ENCODE measurements at regions not wholly inside any gene's neighbourhood (a gene's known extent, or its start where the extent isn't known, plus 50 kb on each side); places are given as distances from the start of the nearest gene placed in this dataset.

- no peak overlapping the region for H3K4ac ChIP-seq (ENCODE audit: low read length)
- H3K27ac ChIP-seq (replicated peaks; ENCODE audit: low read length): no peak overlapping the region
- H2AK5ac ChIP-seq (ENCODE audit: low read depth, low read length): no peak overlapping the region
- no peak overlapping the region for H3K14ac ChIP-seq (ENCODE audit: low read length)
- H3K4me2 ChIP-seq (ENCODE audit: insufficient read depth, low read length, poor library complexity, severe bottlenecking): no peak overlapping the region
- WGBS, 2 donors (ENCODE audit: extremely low coverage in 2 of 2, insufficient read length in 2 of 2, insufficient replicate concordance in 1 of 2): no CpG with 5 or more reads among the region's 1 CpG
- H4K8ac ChIP-seq (ENCODE audit: low read depth, low read length): no peak overlapping the region
- no peak overlapping the region for H3K23ac ChIP-seq (ENCODE audit: low read depth, low read length, poor library complexity)
- no peak overlapping the region for H3K18ac ChIP-seq (ENCODE audit: low read length)
- H4K91ac ChIP-seq (ENCODE audit: low read depth, low read length, poor library complexity): no peak overlapping the region
- H3K9ac ChIP-seq (ENCODE audit: low read depth, low read length, poor library complexity): no peak overlapping the region
- peaks cover 5 to 16% of the 10 kb centered on the region in 2 donors for H3K4me1 ChIP-seq (ENCODE audit: control insufficient read depth in 2 of 2, insufficient read depth in 1 of 2, low read depth in 1 of 2, low read length in 2 of 2)
- no peaks in the 10 kb centered on the region for H3K36me3 ChIP-seq (replicated peaks in 1 of 2; ENCODE audit: control insufficient read depth in 2 of 2, insufficient read depth in 2 of 2, low read length in 2 of 2)
- no peaks in the 10 kb centered on the region for H3K9me3 ChIP-seq (replicated peaks in 1 of 2; ENCODE audit: control insufficient read depth in 2 of 2, insufficient read depth in 1 of 2, low read depth in 1 of 2, low read length in 2 of 2)
- no peak overlapping the region for H3K4me3 ChIP-seq (ENCODE audit: low read length in 2 of 2)
- no peak overlapping the region for H2BK15ac ChIP-seq (ENCODE audit: low read length)
- no peak overlapping the region for H2BK120ac ChIP-seq (ENCODE audit: low read depth, low read length)
- no peak overlapping the region for H2BK5ac ChIP-seq (ENCODE audit: low read length)
- no peaks in the 10 kb centered on the region for H3K79me1 ChIP-seq (ENCODE audit: low read depth, low read length)
- H3K27me3 ChIP-seq (ENCODE audit: control insufficient read depth in 3 of 3, insufficient read depth in 3 of 3, low read depth in 1 of 3, low read length in 3 of 3): no peaks in the 10 kb centered on the region
- H2BK12ac ChIP-seq (ENCODE audit: low read length): no peak overlapping the region
- no peak overlapping the region for H2AFZ ChIP-seq (ENCODE audit: low read length)
- DNase-seq (ENCODE audit: low spot score): no peak
Observed at GRCh38 chr4:55255179-55255578, 90.9 kb upstream of the SRD5A3 start.

- H2AFZ ChIP-seq (ENCODE audit: low read length): peak overlapping the region; percentile 30
- H4K91ac ChIP-seq (ENCODE audit: low read depth, low read length, poor library complexity): no peak overlapping the region
- H3K4me3 ChIP-seq (ENCODE audit: low read length in 2 of 2): no peak overlapping the region
- no peaks in the 10 kb centered on the region for H3K36me3 ChIP-seq (replicated peaks in 1 of 2; ENCODE audit: control insufficient read depth in 2 of 2, insufficient read depth in 2 of 2, low read length in 2 of 2)
- no CpG with 5 or more reads among the region's 6 CpGs for WGBS, 2 donors (ENCODE audit: extremely low coverage in 2 of 2, insufficient read length in 2 of 2, insufficient replicate concordance in 1 of 2)
- no peak overlapping the region for H2BK5ac ChIP-seq (ENCODE audit: low read length)
- no peak overlapping the region for H2AK5ac ChIP-seq (ENCODE audit: low read depth, low read length)
- H3K9ac ChIP-seq (ENCODE audit: low read depth, low read length, poor library complexity): no peak overlapping the region
- H3K4ac ChIP-seq (ENCODE audit: low read length): no peak overlapping the region
- no peak overlapping the region for H3K4me2 ChIP-seq (ENCODE audit: insufficient read depth, low read length, poor library complexity, severe bottlenecking)
- no peak overlapping the region for H3K23ac ChIP-seq (ENCODE audit: low read depth, low read length, poor library complexity)
- no peak overlapping the region for H3K27ac ChIP-seq (replicated peaks; ENCODE audit: low read length)
- no peak overlapping the region for H3K18ac ChIP-seq (ENCODE audit: low read length)
- H3K79me1 ChIP-seq (ENCODE audit: low read depth, low read length): no peaks in the 10 kb centered on the region
- H4K8ac ChIP-seq (ENCODE audit: low read depth, low read length): no peak overlapping the region
- no peak overlapping the region for H2BK15ac ChIP-seq (ENCODE audit: low read length)
- H3K4me1 ChIP-seq (ENCODE audit: control insufficient read depth in 2 of 2, insufficient read depth in 1 of 2, low read depth in 1 of 2, low read length in 2 of 2): peaks cover 5 to 16% of the 10 kb centered on the region in 2 donors
- H3K27me3 ChIP-seq (ENCODE audit: control insufficient read depth in 3 of 3, insufficient read depth in 3 of 3, low read depth in 1 of 3, low read length in 3 of 3): no peaks in the 10 kb centered on the region
- H3K9me3 ChIP-seq (replicated peaks in 1 of 2; ENCODE audit: control insufficient read depth in 2 of 2, insufficient read depth in 1 of 2, low read depth in 1 of 2, low read length in 2 of 2): no peaks in the 10 kb centered on the region
- H2BK12ac ChIP-seq (ENCODE audit: low read length): no peak overlapping the region
- DNase-seq (ENCODE audit: low spot score): no peak
- H2BK120ac ChIP-seq (ENCODE audit: low read depth, low read length): no peak overlapping the region
- H3K14ac ChIP-seq (ENCODE audit: low read length): no peak overlapping the region
Observed at GRCh38 chr4:55256787-55257186, 89.3 kb upstream of the SRD5A3 start.

- Histone ChIP-seq H3K4me2 (ENCODE audit: insufficient read depth, low read length, poor library complexity, severe bottlenecking) (no peak overlapping the region), H3K4me1 (ENCODE audit: control insufficient read depth in 2 of 2, insufficient read depth in 1 of 2, low read depth in 1 of 2, low read length in 2 of 2) (peaks cover 5 to 16% of the 10 kb centered on the region in 2 donors), H3K18ac (ENCODE audit: low read length) (no peak overlapping the region), H3K79me1 (ENCODE audit: low read depth, low read length) (no peaks in the 10 kb centered on the region), H2BK12ac (ENCODE audit: low read length) (no peak overlapping the region), H3K9me3 (replicated peaks in 1 of 2; ENCODE audit: control insufficient read depth in 2 of 2, insufficient read depth in 1 of 2, low read depth in 1 of 2, low read length in 2 of 2) (peaks cover 0 to 2% of the 10 kb centered on the region in 2 donors), H4K91ac (ENCODE audit: low read depth, low read length, poor library complexity) (no peak overlapping the region), H3K23ac (ENCODE audit: low read depth, low read length, poor library complexity) (no peak overlapping the region), H2BK120ac (ENCODE audit: low read depth, low read length) (no peak overlapping the region), H3K14ac (ENCODE audit: low read length) (no peak overlapping the region), H4K8ac (ENCODE audit: low read depth, low read length) (no peak overlapping the region), H3K36me3 (replicated peaks in 1 of 2; ENCODE audit: control insufficient read depth in 2 of 2, insufficient read depth in 2 of 2, low read length in 2 of 2) (no peaks in the 10 kb centered on the region), H3K4ac (ENCODE audit: low read length) (no peak overlapping the region), H3K4me3 (ENCODE audit: low read length in 2 of 2) (no peak overlapping the region), H2AFZ (ENCODE audit: low read length) (peak overlapping the region; percentile 45), H3K27me3 (ENCODE audit: control insufficient read depth in 3 of 3, insufficient read depth in 3 of 3, low read depth in 1 of 3, low read length in 3 of 3) (no peaks in the 10 kb centered on the region), H3K27ac (replicated peaks; ENCODE audit: low read length) (no peak overlapping the region), H3K9ac (ENCODE audit: low read depth, low read length, poor library complexity) (no peak overlapping the region), H2AK5ac (ENCODE audit: low read depth, low read length) (no peak overlapping the region), H2BK5ac (ENCODE audit: low read length) (no peak overlapping the region), H2BK15ac (ENCODE audit: low read length) (no peak overlapping the region)
- no peak for DNase-seq (ENCODE audit: low spot score)
- whole genome bisulfite sequencing, 2 donors (ENCODE audit: extremely low coverage in 2 of 2, insufficient read length in 2 of 2, insufficient replicate concordance in 1 of 2): no CpG with 5 or more reads among the region's 5 CpGs
Observed at GRCh38 chr4:55258152-55258865, 87.7 kb upstream of the SRD5A3 start.

GRCh38 chr4:55259294-55259693, 86.7 kb upstream of the SRD5A3 start:
- no peaks in the 10 kb centered on the region for H3K27me3 ChIP-seq (ENCODE audit: control insufficient read depth in 3 of 3, insufficient read depth in 3 of 3, low read depth in 1 of 3, low read length in 3 of 3)
- H2BK12ac ChIP-seq (ENCODE audit: low read length): no peak overlapping the region
- no peak overlapping the region for H3K14ac ChIP-seq (ENCODE audit: low read length)
- H2BK120ac ChIP-seq (ENCODE audit: low read depth, low read length): no peak overlapping the region
- no peak overlapping the region for H3K9ac ChIP-seq (ENCODE audit: low read depth, low read length, poor library complexity)
- H3K9me3 ChIP-seq (replicated peaks in 1 of 2; ENCODE audit: control insufficient read depth in 2 of 2, insufficient read depth in 1 of 2, low read depth in 1 of 2, low read length in 2 of 2): peaks cover 0 to 2% of the 10 kb centered on the region in 2 donors
- no peak overlapping the region for H2BK15ac ChIP-seq (ENCODE audit: low read length)
- H2BK5ac ChIP-seq (ENCODE audit: low read length): no peak overlapping the region
- DNase-seq (ENCODE audit: low spot score): no peak
- H3K23ac ChIP-seq (ENCODE audit: low read depth, low read length, poor library complexity): no peak overlapping the region
- H3K36me3 ChIP-seq (replicated peaks in 1 of 2; ENCODE audit: control insufficient read depth in 2 of 2, insufficient read depth in 2 of 2, low read length in 2 of 2): no peaks in the 10 kb centered on the region
- WGBS, 2 donors (ENCODE audit: extremely low coverage in 2 of 2, insufficient read length in 2 of 2, insufficient replicate concordance in 1 of 2): no CpG with 5 or more reads among the region's 3 CpGs
- H3K18ac ChIP-seq (ENCODE audit: low read length): no peak overlapping the region
- no peak overlapping the region for H4K91ac ChIP-seq (ENCODE audit: low read depth, low read length, poor library complexity)
- H2AK5ac ChIP-seq (ENCODE audit: low read depth, low read length): no peak overlapping the region
- H3K4me3 ChIP-seq (ENCODE audit: low read length in 2 of 2): no peak overlapping the region
- no peak overlapping the region for H3K4me2 ChIP-seq (ENCODE audit: insufficient read depth, low read length, poor library complexity, severe bottlenecking)
- H3K4ac ChIP-seq (ENCODE audit: low read length): no peak overlapping the region
- no peaks in the 10 kb centered on the region for H3K79me1 ChIP-seq (ENCODE audit: low read depth, low read length)
- peaks cover 0 to 10% of the 10 kb centered on the region in 2 donors for H3K4me1 ChIP-seq (ENCODE audit: control insufficient read depth in 2 of 2, insufficient read depth in 1 of 2, low read depth in 1 of 2, low read length in 2 of 2)
- no peak overlapping the region for H4K8ac ChIP-seq (ENCODE audit: low read depth, low read length)
- no peak overlapping the region for H3K27ac ChIP-seq (replicated peaks; ENCODE audit: low read length)
- no peak overlapping the region for H2AFZ ChIP-seq (ENCODE audit: low read length)

Data from neuronal stem cell (in vitro differentiated cells).